ENCODE measurements at regions not wholly inside any gene's neighbourhood (a gene's known extent, or its start where the extent isn't known, plus 50 kb on each side); places are given as distances from the start of the nearest gene placed in this dataset.
"Not testable (repeated sequence)": the region's sequence is repeated elsewhere in the genome, so short reads cannot be mapped to it uniquely, and the experiment has no call there.

- in situ Hi-C loops (cut with MboI; ENCODE audit: low sequenced_read_pairs): not testable (repeated sequence)
Measured at GRCh38 chr17:27090450-27091042, 203.4 kb upstream of the WSB1 start.

- in situ Hi-C loops (cut with MboI; ENCODE audit: low sequenced_read_pairs): no loop called here
Measured at GRCh38 chr17:27091043-27091497, 202.8 kb upstream of the WSB1 start.

DNA sequence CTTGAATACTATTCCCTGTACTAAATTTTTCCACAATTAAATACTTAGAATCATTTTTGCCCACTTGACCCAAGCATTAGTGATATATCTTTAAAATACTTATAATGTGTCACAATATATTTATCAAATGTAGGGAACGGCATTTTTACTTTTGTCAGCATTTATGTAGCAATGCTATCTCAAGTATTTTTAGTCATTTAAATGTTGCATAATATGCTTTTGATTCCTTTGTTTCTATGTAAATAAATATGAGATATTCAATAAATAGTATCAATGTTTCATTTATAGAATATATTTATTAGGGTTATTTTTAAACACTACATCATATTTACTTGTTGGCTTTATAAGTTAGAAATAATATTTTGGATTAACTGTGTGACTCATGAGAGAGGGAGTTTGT is 199.7 kb upstream of the WSB1 start:
- in situ Hi-C loops (cut with MboI; ENCODE audit: low sequenced_read_pairs): not testable (repeated sequence)

DNA sequence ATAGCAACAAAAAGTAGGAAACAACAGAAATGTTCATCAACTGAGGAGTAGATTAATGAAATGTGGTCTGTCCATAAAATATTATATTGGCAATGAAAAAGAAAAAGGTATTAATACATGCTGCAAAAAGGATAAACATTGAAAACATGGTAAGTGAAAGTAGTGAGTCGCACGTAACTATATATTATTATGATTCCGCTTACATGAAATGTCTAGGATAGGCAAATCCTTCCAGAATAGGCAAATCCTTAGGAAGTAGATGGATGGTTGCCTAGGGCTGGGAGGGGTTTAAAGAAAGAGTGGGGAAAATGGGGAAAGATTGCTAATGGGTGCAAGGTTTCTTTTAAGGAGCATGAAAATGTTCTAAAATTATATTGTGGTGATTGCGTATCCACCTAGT is 198.1 kb upstream of the WSB1 start:
- in situ Hi-C loops (cut with MboI; ENCODE audit: low sequenced_read_pairs): not testable (repeated sequence)

DNA sequence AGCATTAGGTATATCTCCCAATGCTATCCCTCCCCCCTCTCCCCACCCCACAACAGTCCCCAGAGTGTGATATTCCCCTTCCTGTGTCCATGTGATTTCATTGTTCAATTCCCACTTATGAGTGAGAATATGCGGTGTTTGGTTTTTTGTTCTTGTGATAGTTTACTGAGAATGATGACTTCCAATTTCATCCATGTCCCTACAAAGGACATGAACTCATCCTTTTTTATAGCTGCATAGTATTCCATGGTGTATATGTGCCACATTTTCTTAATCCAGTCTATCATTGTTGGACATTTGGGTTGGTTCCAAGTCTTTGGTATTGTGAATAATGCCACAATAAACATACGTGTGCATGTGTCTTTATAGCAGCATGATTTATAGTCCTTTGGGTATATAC is 194.6 kb upstream of the WSB1 start:
- in situ Hi-C loops (cut with MboI; ENCODE audit: low sequenced_read_pairs): not testable (repeated sequence)

- in situ Hi-C loops (cut with MboI; ENCODE audit: low sequenced_read_pairs): not testable (repeated sequence)
Measured at GRCh38 chr17:27104605-27105221, 189.2 kb upstream of the WSB1 start.

DNA sequence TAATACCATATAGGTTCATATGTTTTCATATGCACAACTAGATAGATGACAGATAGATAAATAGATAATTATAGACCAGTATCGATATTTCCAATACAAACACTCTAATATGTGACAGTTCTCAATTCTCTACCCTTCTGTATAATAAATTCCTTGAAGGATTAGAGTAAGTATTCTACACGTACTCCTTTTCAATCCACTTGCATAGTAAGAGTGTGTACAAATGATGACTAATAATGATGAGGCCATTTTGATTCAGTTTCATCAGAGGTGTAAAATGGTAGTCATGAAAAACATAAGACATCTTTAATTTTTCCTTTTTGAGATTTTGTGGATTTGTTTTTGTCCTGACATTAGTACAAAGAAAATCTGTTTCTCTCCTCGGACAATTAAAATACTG is 188.3 kb upstream of the WSB1 start:
- in situ Hi-C loops (cut with MboI; ENCODE audit: low sequenced_read_pairs): no loop called here

- in situ Hi-C loops (cut with MboI; ENCODE audit: low sequenced_read_pairs): no loop called here
Measured at GRCh38 chr17:27106347-27106981, 187.4 kb upstream of the WSB1 start.

GRCh38 chr17:27106982-27107360 is 186.9 kb upstream of the WSB1 start:
- in situ Hi-C loops (cut with MboI; ENCODE audit: low sequenced_read_pairs): no loop called here

DNA sequence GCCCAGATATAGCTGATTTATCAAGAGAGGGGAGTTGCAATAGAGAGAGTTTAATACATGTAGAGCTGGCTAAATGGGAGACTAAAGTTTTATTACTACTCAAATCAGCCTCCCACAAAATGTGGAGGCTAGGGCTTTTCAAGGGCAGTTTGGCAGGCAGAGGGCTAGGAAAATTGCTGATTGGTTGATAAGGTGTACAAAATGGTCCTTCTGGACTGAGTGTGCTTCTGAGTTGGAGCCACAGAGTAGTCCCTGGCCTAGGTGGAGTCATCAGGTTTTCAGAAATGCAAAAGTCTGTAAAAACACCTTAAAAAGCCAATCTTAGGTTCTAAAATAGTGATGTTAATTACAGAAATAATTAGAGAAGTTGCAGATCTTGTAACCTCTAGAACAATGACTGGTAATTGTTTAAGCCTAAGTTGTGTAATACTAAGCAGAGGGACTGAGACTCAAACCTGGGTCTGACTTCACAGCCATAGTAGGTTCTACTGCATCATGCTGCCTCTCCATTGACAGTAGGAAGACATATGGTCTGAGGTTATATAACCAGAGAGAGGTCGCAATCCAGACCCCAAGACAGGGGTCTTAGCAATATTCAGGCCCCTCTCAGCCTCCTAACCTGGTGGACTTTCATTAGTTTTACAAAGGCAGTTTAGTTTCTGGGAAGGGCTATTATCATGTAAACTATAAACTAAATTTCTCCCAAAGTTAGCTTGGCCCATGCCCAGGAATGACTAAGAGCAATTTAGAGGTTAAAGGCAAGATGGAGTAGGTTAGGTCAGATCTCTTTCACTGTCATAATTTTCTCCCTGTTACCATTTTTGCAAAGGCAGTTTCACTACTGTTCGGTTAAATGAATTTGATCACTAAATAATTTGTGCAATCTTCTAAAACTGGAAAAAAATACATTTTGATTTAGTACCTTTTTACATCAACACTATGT is 186.3 kb upstream of the WSB1 start:
- in situ Hi-C loops (cut with MboI; ENCODE audit: low sequenced_read_pairs): not testable (repeated sequence)

GRCh38 chr17:27109346-27109745 is 184.6 kb upstream of the WSB1 start:
- in situ Hi-C loops (cut with MboI; ENCODE audit: low sequenced_read_pairs): no loop called here

DNA sequence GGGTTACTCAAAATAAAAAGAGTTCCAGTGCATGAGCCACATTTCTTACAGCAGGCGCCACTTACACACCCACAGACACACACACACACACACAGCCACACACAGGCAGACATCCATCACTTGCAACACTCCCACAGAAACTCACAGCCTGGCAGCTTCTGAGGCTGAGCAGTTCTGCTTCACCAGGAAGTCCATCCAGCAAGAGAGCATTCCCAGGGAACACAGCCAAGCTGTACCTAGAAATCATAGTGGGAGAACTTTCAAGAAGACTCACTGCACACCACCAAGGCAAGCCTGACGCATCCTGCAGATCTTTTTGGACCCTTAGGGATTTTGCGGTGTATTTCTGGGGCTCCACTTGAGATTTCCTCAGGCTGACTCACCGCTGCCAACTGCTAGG is 140.9 kb upstream of the WSB1 start:
- in situ Hi-C loops (cut with MboI; ENCODE audit: low sequenced_read_pairs): no loop called here

DNA sequence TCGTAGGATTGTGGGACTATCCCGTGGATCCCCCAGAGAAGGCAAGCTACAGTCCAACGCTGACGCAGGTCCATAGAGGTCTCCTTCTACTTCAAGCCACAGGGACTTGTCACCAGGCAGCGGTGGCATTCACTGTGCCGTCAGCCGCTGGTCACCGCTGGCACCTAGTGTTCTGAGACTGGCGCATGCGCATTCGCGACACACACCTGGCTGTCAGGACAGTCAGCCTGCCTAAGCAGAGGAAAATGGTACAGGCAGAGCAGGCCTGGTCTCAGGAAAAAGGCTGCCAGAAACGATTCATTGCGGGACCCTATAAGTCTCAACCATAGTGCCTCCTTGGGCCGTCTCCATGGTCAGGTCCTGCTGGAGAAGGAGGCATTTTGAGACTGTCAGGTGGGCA is 138.0 kb upstream of the WSB1 start:
- in situ Hi-C loops (cut with MboI; ENCODE audit: low sequenced_read_pairs): no loop called here

DNA sequence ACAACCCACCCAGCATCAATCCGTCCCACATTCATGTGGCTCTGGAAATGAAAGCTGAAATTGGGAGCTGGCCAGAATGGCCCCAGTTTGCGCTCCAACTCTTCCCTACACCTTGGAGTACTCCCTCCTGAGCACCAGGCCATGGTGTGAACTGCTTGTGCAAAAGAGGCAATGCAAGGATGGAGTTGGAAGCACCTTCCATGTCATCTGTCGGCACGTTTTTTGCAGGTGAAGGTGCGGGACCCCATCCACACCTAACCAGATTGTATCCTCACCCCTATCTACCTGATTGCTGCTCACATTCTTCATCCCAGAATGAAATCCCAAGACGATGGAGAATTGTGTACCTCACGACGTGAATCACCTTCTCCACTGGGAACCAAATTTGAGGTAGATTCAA is 136.6 kb upstream of the WSB1 start:
- in situ Hi-C loops (cut with MboI; ENCODE audit: low sequenced_read_pairs): no loop called here

DNA sequence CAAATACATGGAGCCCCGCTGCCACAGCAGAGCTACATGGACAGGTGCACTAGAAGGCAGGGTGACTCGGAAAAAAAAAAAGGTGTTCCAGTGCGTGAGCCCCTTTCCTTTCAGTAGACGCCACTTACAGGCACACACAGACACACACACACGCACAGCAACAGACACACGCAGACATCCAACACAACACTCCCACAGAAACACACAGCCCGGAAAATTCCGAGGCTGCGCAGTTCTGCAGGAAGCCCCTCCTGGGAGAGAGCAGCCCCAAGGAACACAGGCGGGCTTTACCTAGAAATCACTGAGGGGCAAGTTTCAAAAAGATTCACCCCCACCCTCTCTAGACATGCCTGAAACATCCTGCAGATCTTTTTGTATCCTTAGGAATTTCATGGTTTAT is 136.0 kb upstream of the WSB1 start:
- in situ Hi-C loops (cut with MboI; ENCODE audit: low sequenced_read_pairs): no loop called here

- in situ Hi-C loops (cut with MboI; ENCODE audit: low sequenced_read_pairs): no loop called here
Measured at GRCh38 chr17:27158382-27158781, 135.5 kb upstream of the WSB1 start.

DNA sequence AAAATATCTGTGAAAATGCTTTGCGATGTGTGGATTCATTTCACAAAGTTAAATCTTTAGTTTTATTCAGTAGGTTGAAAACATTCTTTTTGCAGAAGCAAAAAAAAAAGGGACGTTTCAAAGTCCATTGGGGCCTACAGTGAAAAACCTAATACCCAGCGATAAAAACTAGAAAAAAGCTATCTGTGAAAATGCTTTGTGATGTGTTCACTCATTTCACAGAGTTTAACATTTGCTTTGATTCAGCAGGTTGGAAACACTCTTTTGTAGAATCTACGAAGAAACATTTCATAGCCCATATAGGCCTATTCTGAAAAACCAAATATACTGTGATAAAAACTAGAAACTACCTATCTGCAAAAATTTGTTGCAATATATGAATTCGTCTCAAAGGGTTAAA is 113.6 kb upstream of the WSB1 start:
- in situ Hi-C loops (cut with MboI; ENCODE audit: low sequenced_read_pairs): no loop called here

GRCh38 chr17:27181379-27181925 is 112.5 kb upstream of the WSB1 start:
- in situ Hi-C loops (cut with MboI; ENCODE audit: low sequenced_read_pairs): not testable (repeated sequence)

GRCh38 chr17:27181935-27182334 is 112.0 kb upstream of the WSB1 start:
- in situ Hi-C loops (cut with MboI; ENCODE audit: low sequenced_read_pairs): no loop called here

- in situ Hi-C loops (cut with MboI; ENCODE audit: low sequenced_read_pairs): not testable (repeated sequence)
Measured at GRCh38 chr17:27197505-27197904, 96.4 kb upstream of the WSB1 start.

DNA sequence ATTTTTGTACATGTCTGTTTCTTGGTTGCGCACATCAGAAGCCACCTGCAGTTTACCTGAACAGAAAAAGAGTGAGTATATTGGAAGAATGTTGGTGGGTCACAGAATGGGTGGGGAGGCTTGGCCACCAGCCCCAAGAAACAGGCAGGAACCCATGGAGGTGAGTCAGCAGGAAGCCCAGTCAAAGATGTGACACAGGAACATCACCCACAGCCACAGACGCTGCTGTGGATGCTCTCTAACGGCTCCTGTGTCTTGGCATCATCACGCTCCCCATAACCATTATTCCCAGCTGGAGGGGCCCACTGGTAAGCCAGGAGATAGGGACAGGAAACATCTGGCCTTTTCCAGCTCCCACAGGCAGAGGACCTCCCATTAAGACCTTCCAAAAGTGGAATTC is 94.0 kb upstream of the WSB1 start:
- in situ Hi-C loops (cut with MboI; ENCODE audit: low sequenced_read_pairs): no loop called here

All from HL-60/S4 treated with phorbol 12-myristate 13-acetate at 8.2 ng/mL for 4 days and 3 days (cell line).